RKO (cell line): ENCODE measurements at regions not wholly inside any gene's neighbourhood (a gene's known extent, or its start where the extent isn't known, plus 50 kb on each side); places are given as distances from the start of the nearest gene placed in this dataset.
A peak's percentile ranks its signal among the peaks of the same experiment; 100 is the strongest.
"Not testable (repeated sequence)": the region's sequence is repeated elsewhere in the genome, so short reads cannot be mapped to it uniquely, and the experiment has no call there.

Experiments
- DNase-seq: peaks from one replicate; pipeline ENCODE4 v3.0.0-alpha.2; 2016; ENCODE audit warnings: low spot score

DNA sequence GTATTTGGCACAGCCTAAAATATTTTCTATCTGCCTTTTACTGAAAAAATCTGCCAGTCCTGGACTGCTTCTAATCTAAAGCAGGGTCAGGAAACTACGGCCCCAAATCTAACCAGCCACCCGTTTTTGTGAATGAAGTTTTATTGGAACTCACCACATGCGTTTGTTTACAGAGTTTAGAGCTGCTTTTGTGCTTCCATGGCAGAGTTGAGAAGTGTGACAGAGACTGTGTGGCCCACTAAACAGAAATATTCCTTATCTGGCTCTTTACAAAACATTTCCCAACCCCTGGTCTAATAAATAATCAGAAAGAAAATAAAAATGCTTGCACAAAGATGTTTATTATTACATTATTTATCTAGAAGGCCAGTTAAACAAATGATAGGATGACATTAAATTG is 110.2 kb downstream of the COPRS start:
- no peak for DNase-seq

DNA sequence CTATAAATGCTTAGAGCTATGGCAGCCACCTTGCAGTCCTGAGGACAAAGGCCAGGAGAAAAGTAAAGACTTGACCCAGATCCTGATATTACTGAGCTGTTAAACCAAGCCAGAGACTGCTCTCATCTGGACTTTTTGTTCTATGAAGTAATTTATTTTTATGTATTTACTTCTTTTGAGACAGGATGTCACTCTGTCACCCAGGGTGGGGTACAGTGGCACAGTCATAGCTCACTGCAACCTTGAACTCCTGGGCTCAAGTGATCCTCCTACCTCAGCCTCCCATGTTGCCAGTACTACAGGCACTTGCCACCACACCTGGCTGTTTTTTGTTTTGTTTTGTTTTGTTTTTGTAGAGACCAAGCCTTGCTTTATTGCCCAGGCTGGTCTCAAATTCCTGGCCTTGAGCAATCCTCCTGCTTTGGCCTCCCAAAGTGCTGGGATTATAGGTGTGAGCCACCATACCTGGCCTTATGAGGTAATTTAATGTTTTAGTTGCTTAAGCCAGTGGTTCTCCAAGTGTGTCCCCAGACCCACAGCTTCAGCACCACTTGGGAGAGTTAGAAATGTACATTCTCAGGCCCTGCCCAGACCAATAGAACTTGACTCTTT is 112.1 kb downstream of the COPRS start:
- DNase-seq = no peak

DNA sequence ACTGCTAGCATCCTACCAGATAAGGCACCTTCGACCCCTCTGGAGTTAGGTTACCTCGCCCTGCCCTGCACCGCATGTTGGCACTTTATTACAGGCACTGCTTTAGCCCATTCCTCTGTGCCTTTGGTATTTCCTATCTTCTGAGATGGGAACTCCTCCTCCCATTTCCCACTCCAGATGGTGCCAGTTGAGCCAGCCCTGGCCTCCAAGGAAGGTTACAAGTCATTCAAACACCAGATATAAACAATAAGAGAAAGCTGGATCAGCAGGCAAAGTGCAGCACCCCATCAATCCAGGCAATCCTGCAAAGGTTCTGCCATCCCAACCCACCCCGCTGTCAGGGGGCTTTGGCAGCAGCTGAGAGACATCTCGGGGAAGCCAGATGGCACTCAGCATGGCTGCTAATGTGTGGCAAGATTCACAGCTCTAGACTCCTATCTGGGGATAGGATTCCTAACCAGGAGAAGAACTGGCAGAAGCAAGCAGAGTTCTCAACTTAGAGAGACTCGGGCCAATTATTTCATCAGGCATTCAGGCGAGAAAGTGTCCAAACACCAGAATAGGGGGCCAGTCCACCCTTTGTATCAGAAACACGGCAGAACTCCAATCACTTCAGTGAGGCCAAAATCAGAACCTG is 113.0 kb downstream of the COPRS start:
- DNase-seq = no peak

DNA sequence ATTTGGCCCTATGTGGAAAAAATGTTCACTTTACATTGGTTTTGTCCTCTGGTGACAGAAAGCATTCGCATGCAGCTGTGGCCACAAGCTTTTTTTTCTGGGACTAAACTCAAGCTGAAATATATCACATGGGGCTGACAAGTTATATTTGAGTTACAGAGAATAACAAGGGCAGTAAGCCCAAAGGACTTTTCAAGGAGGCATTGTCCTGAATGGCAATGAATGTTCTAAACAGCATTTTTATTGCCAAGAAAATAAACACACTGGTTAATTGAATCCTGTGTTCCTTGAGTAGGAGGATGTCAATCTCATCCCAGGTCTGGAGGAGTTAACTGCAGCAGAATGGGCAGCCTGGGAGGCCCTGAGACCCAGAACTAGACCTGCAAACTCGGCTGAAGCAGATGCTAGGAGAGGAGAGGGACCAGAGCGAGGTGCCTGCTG is 114.5 kb downstream of the COPRS start:
- no peak for DNase-seq

DNA sequence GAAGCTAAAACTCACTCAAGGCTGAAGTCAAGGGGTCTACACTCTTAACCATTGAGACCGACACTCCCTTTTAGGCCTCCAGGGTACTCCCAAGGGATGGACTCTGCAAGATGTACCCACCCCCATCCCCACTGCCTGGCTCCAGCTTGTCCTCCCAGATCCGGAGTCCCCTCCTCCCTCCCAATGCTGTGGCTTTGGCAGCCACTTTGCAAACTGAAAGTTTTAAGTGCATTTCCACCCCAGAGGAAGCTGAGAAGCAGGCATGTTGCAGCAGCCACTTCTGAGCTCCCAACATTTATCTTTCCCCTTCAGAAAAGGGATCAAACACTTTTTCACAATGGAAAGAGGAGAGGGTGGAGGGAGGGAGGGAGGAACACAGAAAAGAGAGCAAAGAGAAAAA is 115.2 kb downstream of the COPRS start:
- DNase-seq = no peak

DNA sequence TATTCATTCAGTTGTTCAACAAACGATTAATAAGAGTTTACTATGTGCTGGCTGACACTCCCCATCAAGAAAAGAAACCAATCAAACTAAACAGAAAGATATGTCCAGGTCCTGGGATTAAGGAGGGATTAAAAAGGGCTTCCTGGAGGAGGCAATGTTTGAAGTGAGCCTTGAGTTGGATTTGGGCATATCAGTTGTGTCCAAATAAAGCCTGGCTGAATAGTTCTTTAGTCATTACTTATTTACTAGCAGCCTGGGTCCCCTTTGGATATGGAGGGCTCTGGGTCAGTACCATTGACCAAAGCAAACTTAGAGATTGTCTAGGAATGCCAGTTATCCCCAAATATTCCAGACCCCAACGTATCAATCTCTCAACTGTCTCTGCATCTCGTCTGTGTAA is 117.7 kb downstream of the COPRS start:
- no peak for DNase-seq

DNA sequence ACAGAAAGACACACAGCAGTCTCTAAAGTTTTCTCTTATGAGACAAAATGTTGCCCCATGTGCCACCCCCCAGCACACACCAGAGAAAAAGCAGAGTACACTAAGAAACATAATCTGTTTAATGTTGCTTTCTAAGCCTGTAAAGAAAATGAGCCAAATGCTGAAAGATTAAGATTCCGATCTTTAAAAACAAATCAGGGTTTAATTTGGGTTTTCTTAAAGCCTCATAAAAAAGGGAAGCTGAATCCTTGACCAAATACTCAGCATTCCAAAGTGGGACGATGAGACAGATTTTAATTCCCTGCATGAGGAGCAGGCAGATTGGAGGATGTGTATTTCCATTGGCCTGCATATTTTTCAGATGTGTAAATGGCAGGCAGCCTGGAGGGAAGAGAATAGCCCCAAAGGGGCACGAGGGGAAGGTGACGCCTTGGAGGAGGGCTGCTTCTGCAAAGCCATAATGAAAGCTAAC is 118.4 kb downstream of the COPRS start:
- no peak for DNase-seq

DNA sequence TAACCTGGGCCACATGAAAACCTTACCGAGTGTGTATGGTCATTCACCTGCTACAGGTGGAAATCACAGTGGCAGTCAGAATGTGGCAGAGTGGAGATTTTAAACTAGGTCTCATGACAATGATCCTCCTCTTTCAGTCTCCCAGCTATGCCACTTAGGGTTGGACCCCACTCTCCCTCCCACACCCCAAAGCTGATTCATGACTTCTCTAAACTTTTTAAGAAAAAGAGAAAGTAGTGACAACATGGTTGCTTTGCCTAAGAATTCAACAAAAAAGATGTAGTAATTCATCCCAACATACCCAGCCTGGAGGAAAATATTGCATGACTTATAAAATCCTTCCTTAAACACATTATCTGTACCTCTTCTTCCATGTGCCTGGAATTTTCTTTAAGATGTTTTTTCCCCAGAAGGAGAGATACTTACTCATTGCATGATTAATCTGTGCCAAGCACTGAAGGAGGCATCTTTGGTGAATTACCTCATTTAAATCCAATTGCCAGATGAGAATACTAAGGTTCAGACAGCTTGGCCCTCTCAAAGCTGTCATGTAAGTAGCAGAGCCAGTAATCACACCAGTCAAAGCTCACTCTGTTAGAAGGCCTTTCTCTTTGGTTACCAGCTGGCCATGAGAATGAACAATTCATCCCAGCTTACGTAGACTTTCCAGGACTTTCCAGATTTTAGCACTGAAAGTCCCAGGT is 119.9 kb downstream of the COPRS start:
- peak; percentile 32 for DNase-seq

DNA sequence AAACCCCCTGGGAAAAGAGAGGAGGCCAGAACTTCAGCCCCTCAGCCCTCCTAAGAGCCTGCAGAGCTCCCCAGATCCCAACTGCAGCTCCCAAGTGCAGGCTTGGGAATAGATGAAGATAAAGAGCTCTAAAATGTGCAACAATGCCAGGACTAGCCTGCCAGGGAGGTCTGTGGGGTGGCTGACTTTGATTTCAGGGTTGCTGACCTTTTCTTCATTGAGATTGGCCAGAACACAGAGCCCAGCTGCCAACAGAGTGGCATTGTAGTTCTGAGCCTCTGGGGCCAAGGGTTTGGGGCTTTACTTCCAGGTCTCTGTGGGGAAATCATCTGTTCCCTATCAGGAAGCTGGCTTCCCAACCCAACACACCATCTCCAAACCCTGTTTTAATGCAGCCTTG is 120.6 kb downstream of the COPRS start:
- DNase-seq = no peak

DNA sequence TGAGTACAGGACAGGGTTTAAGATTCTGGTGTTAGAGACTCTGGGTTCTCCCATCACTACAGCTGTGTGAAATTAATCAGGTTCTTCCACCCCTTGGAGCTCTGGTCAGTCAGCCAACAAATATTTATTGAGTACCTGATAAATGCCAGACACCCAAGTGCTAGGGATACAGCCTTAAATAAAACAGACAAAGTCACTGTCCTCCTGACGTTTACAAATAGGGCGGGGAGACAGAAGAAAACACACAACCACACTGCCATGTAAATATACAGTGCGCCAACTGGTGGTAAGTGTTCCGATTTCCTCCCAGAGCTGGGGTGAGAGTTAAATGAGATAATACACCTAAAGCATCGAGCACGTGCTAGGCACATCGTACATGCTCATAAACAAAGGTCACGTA is 121.0 kb downstream of the COPRS start:
- DNase-seq = no peak

DNA sequence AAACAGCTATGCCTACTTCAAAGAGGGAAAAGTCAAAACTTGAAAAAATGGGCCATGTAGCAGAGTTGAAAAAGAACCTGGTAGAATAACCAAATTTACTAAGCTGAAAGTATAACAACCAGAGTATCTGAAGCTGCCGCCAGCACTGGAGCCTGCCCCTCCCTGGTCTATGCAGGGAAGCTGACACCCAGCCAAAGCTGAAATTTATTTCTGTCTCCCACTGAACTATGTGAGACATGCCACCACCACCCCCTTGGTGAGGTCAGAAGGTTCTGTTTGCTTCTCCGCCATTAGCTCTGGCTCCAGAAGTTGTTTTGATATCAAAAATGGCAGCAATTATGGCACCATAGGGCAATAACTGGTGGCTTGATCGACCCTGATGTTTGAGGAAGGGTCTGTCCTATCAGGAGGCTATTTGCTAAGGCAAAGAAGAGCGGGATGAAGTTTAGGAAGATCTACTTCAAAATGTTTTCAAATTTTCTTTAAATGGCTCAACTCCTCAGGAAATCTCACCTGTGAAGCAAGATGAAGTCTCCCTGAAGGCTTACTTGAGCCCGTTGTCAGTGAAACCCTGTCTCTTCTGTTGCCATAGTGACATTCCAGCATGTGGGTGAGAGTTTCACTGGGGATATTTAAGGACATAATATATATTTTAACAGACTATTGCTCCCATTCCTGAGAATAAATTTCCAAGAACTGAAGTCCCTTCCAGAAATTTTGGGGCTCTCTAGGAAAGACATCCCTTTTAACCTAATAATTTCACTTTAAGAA is 122.0 kb downstream of the COPRS start:
- DNase-seq = no peak

DNA sequence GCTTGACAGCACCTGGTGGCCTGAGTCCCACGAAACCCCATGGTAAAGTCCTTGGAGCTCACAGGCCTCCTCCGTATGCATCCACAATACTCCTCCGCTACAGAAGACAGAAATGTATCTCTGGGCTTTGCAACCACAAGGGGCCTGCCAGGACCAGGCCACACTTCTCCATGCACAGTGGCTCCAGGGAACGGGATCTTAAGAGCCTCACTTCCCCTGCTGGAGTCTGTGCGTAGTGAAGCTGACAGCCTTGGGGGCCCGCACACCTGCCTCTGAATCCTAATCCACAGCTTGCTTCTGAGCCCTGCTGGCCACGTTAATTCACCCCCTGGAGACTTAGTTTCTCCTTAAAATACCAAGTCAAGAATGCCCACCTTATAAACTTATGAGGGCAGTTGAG is 125.7 kb downstream of the COPRS start:
- DNase-seq = no peak

DNA sequence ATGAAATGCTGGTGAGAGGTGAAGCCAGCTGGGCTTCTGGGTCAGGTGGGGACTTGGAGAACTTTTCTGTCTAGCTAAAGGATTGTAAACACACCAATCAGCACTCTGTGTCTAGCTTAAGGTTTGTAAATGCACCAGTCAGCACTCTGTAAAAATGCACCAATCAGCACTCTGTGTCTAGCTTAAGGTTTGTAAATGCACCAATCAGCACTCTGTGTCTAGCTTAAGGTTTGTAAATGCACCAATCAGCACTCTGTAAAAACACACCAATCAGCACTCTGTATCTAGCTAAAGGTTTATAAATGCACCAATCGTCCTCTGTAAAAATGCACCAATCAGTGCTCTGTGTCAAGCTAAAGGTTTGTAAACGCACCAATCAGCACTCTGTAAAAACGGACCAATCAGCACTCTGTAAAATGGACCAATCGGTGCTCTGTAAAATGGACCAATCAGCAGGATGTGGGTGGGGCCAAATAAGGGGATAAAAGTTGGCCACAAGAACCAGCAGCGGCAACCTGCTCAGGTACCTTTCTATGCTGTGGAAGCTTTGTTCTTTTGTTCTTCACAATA is 127.4 kb downstream of the COPRS start:
- not testable (repeated sequence) for DNase-seq

DNA sequence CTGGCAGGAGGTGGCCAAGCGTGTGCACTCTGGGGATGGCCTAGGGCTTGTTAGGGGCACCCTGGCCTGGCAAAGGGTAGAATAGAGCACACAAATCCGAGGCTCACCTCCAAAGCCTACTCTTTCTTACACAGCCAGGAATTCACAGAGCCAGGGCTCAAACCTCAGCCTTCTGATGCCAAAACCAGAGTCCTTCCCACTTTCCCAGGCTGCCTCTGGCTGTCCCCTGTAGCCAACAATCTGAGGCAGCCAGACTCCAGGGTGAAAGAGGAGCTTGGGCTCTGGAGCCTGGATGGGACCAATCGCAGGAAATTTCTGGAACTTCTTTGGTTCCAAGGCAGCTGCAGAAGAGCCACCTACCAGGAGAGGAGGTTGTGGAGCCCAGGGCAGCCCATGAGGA is 127.9 kb downstream of the COPRS start:
- no peak for DNase-seq

DNA sequence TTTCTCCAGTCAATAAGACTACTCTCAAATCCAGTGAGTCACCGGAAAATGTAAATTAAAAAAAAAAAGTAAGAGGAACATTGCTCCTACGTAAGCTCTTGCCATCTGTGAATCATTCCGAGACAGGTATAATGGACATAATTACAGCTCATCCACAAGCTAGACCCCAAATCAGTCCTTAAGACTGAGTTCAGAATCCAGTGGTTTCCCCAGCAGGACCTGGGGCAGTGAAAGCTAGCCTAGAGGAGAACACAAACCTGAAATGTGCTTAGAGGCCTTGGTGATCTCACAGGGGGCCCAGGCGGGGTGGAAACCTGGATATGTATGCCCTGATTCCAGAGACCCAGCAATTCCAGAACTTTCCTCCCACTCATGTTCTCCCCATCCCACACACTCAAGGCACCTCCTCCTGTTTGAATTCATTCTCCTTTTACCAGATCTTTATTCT is 132.0 kb downstream of the COPRS start:
- DNase-seq = peak; percentile 30

DNA sequence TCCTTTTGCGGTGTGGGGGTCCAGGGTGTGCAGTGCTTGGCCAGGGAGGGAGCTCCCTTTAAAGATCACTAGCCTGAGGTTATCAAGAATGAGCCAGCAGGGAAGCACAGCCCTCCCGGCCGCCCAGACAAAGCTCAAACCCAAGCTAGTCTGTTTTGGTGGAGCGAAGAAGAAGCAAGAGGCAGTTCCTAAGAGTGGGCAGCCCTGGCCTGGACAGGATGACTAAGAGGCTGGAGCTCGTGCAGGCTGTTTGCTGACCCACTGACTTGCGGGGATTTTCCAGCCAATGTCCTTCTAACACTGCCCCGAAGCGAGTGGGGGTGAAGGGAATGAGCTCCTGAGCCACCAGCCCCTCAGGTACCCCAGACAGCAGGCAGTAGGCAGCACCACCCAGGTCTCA is 134.4 kb downstream of the COPRS start:
- DNase-seq = no peak

DNA sequence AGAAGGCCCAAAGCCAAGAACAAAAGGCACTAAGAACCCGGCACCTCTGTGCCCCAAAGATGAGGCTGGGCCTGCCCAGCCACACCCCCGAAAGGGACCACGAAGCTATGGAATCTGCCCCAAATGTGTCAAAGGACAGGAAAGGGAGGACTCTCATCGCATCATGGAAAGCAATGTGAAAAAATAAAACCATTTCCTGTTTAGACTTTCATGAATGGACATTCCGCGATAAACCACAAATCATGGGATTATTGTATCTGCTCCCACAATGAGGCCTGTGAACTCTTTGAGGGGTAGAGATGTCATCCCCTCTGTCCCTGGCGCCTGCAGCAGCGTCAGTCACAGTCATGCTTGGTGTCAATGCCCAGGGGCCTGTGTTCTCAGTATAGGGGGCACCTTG is 135.0 kb downstream of the COPRS start:
- DNase-seq = no peak

DNA sequence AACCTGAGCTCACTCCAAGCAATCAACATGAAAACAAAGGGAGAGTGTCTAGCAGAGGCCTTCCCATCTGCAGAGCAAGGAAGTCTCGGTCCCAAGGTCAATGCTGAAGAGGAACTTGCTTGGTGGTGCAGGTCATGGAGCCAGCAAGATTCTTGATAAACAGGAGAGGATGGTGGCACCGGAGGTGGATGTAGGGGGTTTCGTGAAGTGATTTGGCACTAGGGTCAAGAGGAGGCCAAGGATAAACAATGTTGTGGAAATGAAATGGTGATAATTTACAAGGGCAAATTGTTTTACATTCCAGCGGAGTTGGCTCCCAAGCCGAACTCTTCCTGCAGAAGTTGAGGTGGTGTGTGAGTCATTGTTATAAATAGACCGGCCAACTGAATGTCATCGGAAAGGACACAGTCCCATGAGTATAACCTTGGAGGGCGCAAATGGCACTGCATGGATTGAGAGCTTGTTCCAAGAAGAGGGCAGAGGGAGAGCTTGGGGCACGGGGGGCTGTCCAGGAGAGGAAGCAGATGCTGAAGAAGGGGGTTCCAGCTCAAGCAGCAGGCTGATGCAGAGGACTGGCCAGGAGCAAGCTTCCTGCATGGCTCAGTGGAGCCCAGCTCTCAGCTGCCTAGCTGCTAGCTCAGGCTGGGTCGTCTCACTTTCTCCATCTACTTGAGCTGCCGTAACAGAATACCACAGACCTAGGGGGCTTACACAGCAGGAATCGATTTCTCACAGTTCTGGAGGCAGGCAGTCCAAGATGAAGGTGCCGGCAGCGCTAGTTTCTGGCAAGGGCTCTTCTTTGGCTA is 136.6 kb downstream of the COPRS start:
- DNase-seq = no peak

DNA sequence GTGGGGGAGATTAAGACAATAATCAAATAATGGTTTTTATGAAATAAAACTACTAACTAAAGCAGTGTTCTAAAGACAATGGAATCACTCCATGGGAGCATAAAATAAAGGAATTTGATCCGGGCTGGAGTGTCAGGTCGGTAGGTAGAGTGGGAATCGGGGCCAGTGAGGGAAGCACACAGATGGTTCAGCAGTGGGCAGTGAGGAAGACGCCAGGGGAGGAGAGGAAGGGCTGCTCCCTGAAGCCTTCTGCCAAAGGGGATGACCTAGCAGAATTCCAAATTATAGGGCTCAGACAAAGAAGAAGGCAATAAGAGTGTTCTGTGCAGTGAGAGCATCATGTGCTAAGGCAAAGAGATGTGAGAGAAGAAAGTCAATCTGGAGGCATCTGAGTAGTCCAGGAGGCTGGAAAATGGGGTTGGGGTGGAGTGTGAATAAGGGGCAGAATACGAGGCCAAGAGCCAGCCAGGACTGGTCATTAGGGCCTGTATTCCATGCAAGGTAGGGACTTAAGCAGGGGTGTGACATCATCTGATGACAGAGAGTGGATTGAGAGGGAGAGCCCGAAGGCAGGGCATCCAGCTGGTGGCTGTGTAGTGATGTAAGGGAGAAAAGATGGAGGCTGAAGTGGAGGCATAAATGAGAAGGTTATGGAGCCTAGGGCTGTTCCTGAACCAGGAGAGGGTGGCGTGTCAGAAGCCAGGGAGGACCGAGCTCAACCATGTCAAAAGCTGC is 137.6 kb downstream of the COPRS start:
- no peak for DNase-seq

DNA sequence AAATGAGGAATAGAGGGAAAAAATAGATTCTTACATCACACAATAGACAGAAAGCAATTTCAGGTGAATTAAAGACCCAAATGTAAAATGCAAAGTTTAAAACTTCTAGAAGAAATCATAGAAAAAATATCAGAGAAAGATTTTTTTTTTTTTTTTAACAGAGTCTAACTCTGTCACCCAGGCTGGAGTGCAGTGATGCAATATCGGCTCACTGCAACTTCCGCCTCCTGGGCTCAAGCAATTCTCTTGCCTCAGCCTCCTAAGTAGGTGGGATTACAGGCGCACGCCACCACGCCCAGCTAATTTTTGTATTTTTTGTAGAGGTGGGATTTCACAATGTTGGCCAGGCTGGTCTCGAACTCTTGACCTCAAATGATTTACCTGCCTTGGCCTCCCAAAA is 141.8 kb downstream of the COPRS start:
- DNase-seq = not testable (repeated sequence)

DNA sequence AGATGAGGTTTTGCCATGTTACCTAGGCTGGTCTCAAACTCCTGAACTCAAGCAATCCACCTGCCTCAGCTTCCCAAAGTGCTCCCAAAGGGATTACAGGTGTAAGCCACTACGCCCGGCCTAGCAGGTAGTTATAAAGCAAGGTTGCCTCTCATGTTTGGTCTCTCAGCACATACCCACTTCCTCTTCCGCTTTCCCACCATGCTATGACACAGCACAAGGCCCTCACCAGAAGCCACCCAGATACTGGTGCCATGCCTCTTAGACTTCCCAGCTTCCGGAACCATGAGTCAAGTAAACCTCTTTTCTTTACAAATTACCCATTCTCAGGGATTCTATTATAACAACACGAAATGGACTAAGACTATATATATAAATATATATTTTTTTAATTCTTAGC is 143.6 kb downstream of the COPRS start:
- DNase-seq = no peak
